Activated T-cell treated with anti-CD3 and anti-CD28 coated beads, Interleukin-2, amount 50 U/mL, for 48 hours (primary cell): ENCODE measurements at regions not wholly inside any gene's neighbourhood (a gene's known extent, or its start where the extent isn't known, plus 50 kb on each side); places are given as distances from the start of the nearest gene placed in this dataset.
A peak's percentile ranks its signal among the peaks of the same experiment; 100 is the strongest.

Source experiments
- DNase-seq, 2 experiments: peaks; one replicate each; pipeline ENCODE4 v3.0.0-alpha.2; 2020

- DNase-seq, result no peak
These were observed 445.3 kb downstream of the ADRA2A start for GRCh38 chr10:111522141-111522540.

DNA sequence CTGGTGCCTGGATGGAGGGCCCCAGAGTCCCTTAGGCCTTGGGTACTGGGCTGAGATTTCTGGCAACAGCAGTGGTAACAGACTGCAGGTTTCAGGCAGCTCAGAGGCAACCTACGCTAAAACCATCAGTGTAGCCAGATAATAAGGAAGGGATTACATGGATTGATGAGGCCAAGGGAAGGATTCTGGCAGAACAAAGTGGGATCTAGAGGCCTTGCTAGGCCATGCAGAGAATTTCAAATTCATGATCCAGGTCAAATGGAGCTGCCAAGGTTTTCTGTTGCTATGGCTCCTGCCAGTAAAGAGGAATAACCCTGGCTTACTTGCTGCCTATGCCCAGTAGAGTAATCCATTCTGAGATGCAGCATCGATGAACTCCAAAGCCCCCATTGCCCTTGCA is 445.7 kb downstream of the ADRA2A start:
- DNase-seq, result no peak

- DNase-seq, result no peak
These were observed 446.2 kb downstream of the ADRA2A start for GRCh38 chr10:111523016-111523415.

DNA sequence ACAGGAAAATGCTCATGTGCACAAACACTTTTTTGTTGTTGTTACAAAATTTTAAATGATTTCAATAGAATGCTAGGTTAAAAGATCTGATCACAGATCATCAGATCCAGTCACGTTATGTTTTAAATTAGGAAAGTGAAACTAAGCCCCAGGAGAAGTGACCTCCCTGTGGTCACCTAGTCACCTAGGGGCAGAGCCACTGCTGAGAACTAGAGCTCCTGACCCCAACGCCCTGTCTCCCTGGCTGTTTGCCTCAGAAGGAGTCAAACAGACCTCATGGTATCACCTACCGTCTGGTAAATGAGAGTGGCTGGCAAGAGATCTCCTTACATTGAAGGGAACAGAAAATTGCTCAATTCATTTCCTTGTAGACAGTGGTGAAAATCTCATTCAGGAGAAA is 447.3 kb downstream of the ADRA2A start:
- no peak for DNase-seq

- DNase-seq, result no peak
These were observed 448.9 kb downstream of the ADRA2A start for GRCh38 chr10:111525696-111526095.

DNA sequence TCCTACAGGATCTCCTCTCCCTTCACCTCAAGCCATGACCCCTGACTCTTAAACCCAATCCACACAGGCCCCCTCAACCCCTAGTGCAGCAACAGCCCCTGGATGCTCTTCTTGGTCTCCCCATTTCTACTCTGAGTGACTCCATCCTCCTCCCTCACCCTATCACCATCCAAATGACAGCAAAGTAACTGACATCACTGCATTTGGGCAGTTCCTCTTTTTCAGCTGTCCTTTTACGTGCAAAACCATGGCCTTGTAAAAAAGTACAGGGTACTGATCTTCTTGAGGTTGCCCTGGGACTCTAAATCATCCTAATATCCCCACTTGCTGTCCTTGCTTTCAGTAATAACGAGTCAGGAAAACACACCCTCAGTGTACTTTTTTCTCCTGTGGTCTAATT is 454.9 kb downstream of the ADRA2A start:
- DNase-seq, result no peak

GRCh38 chr10:111532139-111532538 is 455.3 kb downstream of the ADRA2A start:
- DNase-seq, result no peak

DNA sequence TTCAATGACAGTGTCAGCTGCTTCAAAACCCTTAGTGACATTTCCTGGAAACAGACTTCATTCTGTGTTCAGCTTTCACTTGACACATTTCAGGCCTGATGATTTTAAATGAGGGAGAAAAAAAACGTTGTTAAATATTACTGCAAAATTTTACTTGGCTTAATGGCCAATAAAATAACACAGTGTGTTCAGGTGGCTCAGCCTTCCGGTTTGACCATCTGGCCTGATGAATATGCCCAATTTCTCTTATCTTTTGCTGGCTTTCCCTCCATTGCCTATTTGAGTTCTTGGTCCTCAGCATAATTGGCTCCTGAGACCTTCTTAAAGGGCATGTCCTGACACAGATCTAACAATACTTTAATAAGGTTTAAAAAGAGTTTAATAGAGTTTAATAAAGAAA is 462.4 kb downstream of the ADRA2A start:
- DNase-seq, result no peak

- DNase-seq, result no peak
These were observed 467.0 kb downstream of the ADRA2A start for GRCh38 chr10:111543854-111544253.

DNA sequence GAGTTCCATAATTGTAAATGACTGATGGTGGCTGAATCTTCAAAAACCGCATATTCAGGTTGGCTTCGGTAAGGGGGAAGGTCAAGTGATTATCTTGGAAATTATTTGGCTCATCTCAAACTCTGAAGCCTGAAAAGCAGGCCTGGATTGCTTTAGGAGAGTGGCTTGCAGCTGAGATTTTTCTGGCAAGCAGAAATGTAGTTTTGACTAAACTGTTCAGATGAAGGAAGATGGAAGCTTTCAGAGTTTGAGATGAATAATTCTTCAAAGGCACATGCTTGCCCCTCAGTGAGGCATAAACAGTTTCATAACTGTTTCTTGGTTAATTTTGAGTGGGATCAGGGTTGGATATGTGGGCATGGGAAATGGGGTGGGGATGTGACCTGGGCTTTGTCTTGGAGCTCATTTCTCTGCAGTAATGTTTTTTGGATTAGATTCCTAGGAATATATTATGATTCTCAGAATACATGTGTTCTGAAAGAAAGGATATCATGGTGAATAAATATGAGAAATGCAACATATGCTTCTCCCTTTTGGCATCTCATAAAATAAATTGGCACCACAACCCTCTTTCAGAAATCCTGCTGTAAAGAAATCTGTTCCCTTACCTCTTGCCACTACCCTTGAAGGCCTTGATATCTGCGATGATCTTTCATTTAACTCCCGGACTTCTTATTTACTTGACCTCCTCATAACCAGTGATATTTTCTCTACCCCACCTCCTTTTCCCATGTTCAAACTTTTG is 469.2 kb downstream of the ADRA2A start:
- DNase-seq, result no peak

DNA sequence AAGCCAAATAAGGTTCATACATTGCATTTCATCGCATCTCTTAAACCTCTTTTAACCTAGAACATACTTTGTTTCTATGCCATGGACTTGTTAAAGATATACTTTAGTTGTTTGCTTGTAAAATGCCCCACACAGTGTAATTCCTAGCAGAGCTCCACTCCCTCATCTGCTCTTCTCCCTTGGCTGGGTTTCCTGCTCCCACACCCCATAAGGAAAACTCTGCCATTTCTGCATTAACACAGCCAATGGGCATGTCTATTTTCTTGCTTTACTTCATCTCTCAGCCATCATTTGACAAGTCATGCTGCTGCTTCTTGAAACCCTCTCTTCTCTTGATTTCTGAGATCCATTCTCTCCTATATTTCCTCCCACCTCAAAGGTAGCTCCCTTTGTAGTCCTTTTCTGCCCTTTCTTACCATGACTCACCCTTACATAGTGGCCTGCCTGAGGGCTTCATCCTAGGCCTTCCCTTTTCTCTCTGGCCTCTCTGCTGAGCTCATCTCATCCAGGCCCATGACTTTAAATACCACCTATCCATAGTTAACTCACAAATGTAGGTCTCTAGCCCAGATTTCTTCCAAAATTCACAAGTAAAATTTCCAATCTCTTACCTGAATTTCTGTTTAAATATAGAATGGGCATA is 471.4 kb downstream of the ADRA2A start:
- DNase-seq, result no peak

DNA sequence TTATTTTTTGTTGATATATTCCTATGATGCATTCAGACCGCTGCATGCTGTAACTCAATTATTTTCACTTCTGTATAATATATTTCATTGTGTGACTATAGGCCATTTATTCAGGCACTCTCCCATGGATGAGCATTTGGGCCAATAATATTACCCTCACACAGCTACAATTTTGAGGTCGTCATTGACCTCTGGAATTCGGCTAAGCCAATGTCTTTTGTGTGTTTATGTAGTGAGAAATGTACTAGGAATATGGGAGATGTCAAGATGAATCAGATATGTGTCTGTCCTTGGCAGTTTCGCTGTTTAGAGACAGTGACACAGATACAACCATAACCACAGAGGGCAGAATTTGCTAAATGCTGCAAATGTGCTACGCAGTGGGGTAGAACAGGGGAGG is 474.2 kb downstream of the ADRA2A start:
- DNase-seq, result no peak

DNA sequence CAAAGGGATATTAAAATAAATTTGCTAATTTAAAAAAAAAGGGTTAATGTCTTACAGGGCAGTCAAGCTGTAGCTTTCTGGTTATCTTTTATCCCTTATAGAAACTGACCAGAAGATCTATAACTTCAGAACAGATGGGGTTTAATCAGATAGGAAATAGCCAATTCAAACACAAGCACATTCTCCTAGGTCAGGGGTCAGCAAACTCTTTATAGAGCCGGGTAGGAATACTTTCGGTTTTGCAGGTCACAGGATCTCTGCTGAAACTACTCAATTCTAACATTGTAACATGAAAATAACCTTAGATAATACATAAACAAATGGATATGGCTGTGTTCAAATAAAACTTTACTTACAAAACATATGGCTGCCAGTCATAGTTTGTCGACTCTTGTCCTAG is 479.8 kb downstream of the ADRA2A start:
- no peak for DNase-seq

DNA sequence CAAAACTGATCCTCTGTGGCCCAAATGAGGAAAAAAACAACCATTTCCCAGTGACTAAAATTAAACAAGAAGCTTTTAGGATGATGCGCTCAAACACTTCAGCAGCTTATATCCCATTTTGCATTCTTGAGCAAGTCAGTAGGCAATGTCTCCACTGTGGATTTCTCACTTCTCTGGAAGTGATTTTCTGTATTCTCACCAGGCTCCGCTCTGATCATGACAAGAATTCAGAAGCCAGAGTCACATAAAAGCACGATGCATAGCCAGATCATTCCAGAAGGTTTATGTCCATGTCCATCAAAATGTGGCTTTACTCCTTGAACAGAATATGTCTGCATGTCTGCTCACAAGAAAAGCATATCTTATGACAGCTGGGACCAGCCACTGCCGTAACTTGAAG is 481.4 kb downstream of the ADRA2A start:
- DNase-seq, result no peak

- DNase-seq, result no peak
These were observed 483.2 kb downstream of the ADRA2A start for GRCh38 chr10:111560027-111560426.

DNA sequence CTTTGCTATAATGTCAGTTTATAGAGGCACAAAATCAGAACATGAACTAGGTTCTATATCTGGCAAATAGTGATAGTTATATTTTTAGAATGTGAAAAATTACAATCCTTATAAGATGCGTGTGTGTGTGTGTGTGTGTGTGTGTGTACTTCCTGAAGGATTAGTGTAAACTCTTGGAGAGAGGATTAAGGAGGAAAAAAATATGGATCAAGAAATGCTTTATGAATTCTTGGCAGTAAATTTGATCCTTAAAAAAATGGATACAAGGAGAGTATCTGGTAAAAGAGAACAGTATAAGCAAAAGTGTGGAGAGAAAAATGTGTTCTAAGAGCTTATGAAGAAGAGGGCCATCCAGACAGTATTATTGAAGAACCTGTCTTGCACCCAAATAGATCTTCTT is 484.3 kb downstream of the ADRA2A start:
- DNase-seq, result no peak

GRCh38 chr10:111565542-111565941 is 488.7 kb downstream of the ADRA2A start:
- no peak for DNase-seq

DNA sequence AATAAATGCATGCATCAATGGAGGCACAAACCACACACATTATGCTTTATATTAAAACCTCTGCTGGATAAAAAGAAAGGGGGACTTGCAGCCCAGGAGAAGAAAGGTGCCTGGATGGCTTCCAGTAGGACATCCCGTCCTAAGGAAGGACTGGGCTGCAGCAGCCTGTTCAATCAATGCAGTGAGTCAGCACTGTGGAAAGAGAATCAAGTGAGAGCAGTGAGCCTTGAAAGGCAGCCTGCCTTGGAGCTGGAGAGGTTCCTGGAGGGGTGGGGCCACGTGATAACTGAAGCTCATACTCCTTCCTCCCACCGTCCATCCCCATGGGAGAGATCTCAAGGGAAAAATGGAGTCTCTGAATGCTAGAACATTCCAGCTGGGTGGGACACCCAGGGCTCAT is 501.2 kb downstream of the ADRA2A start:
- no peak for DNase-seq

DNA sequence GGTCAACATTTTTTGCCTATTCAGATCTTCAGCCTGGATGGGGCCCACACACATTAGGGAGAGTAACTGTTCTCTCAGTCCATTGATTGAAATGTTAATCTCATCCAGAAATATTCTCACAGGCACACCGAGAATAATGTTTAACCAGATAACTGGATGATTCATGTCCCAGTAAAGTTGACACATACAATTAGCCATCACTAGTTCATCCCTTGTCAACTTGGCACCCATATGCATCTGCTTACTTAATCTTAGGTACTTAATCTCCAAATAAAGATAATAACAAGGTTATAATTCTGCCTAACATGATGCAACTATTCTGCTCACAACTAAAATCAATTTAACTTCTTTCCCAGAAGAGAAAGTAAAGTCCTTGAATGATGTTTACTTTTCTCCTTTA is 502.6 kb downstream of the ADRA2A start:
- DNase-seq, result no peak

- no peak for DNase-seq
These were observed 513.9 kb downstream of the ADRA2A start for GRCh38 chr10:111590703-111591102.

GRCh38 chr10:111593578-111593977 is 516.7 kb downstream of the ADRA2A start:
- DNase-seq, result no peak

GRCh38 chr10:111595173-111595572 is 518.3 kb downstream of the ADRA2A start:
- DNase-seq, result no peak

DNA sequence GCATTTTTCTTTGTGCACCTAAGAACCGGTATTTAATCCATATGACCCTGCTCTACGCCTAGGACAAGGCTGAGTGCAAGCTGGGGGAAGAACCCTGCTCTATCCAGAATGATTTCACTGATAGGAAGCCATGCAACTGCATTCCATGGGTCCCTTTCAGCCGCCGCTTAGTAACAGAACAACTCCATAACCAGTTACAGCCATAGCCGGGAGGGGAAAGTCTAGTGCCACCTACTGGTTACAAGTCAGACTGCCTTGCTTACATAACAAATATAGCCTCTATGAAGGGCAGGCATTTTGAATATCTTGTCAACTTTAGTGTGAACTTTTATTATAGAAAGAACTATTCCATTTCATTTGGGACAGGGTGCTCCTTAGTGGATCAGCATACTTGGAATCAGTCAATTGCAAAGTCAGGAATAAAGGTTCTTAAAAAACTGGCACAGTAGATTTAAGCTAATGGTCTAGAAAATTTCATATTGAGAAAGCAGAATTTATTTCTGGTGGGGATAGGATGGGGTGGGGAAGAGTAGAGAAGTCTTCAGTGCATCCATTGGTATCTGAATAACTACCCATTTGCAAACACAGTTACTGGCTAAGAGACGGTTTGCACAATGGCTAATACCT is 521.7 kb downstream of the ADRA2A start:
- peak; percentile 26 to 44 for DNase-seq

DNA sequence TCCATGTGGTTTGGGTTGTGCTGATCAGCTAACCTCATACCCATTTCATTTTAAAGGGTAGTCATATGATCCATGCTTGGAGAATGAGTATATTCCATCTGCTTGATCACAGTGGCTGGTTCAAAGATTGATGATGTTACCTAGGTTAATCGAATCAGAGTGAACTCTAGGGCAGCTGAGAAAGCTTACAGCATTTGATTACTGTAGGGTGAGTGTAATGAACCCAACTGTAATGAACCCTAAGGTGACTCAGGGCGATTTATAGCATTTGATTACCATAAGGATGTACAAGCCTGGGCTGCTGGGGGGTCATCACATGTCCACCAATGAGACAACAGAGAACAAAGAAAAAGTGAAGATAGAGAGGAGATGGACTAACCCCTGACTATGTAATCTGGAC is 523.1 kb downstream of the ADRA2A start:
- no peak for DNase-seq
